Esophagus muscularis mucosa (tissue), 4 donors: ENCODE measurements at regions not wholly inside any gene's neighbourhood (a gene's known extent, or its start where the extent isn't known, plus 50 kb on each side); places are given as distances from the start of the nearest gene placed in this dataset.
"Not testable (repeated sequence)": the region's sequence is repeated elsewhere in the genome, so short reads cannot be mapped to it uniquely, and the experiment has no call there.

Experiments
- DNase-seq: peaks from one replicate; pipeline ENCODE4 v3.0.0-alpha.2; 2017; ENCODE audit errors: extremely low spot score
- H3K27ac ChIP-seq, 4 donors: fragments of 200-600 bp; sonication (generic); replicated peaks in 1 of 4; 1 replicate in 3 of 4; 2 replicates in 1 of 4; pipeline ENCODE4 v1.5.1; 2016 to 2019; ENCODE audit warnings: mild to moderate bottlenecking in 1 of 4
- H3K27me3 ChIP-seq, 4 donors: fragments of 200-600 bp; sonication (generic); one replicate each; pipeline versions ENCODE4 v1.5.1 to v1.6.0; 2016 to 2019
- H3K36me3 ChIP-seq, 4 donors: fragments of 200-600 bp; sonication (generic); one replicate each; pipeline ENCODE4 v1.5.1; 2016 to 2019
- H3K4me1 ChIP-seq, 4 donors: fragments of 200-600 bp; sonication (generic); one replicate each; pipeline ENCODE4 v1.5.1; 2016 to 2019
- H3K4me3 ChIP-seq, 4 donors: fragments of 200-600 bp; sonication (generic); 1 replicate in 2 of 4; 2 replicates in 2 of 4; pipeline ENCODE4 v1.5.1; 2016 to 2019; ENCODE audit warnings: mild to moderate bottlenecking in 4 of 4, moderate library complexity in 1 of 4
- H3K9me3 ChIP-seq, 4 donors: fragments of 200-600 bp; sonication (generic); 1 replicate in 3 of 4; 2 replicates in 1 of 4; pipeline ENCODE4 v1.5.1; 2016 to 2019
- EP300 ChIP-seq: sonication (generic); formaldehyde crosslinking; IDR thresholded peaks from one replicate; pipeline ENCODE4 v1.6.1; 2017; ENCODE audit warnings: antibody characterized with exemption
- POLR2A ChIP-seq: fragments of 450-650 bp; IDR thresholded peaks from one replicate; pipeline ENCODE4 v1.6.1; 2017; ENCODE audit warnings: antibody characterized with exemption, moderate library complexity, mild to moderate bottlenecking, low read depth
- POLR2AphosphoS5 ChIP-seq, 2 donors: sonication (generic); formaldehyde crosslinking; IDR thresholded peaks; one replicate each; pipeline ENCODE4 v1.6.1; 2017; ENCODE audit warnings: antibody characterized with exemption in 2 of 2
- WGBS: methylation state at CpG from one replicate; pipeline ENCODE4 v1.1.5; 2018; 5-methylcytosine and 5-hydroxymethylcytosine counted together
- intact Hi-C: fragments of 100-400 bp; cut with DNase I; formaldehyde crosslinking; loops from one replicate; pipeline ENCODE4 v1.15.1; 2023
- TF ChIP-seq, protein P1 (sequence below), 3 experiments: fragments of 200-600 bp in 2 of 3; fragments of 450-650 bp in 1 of 3; sonication (generic) in 2 of 3; IDR thresholded peaks; one replicate each; pipeline ENCODE4 v1.5.1; 2017 to 2019; ENCODE audit warnings: antibody characterized with exemption in 3 of 3, mild to moderate bottlenecking in 2 of 3, moderate library complexity in 1 of 3

DNA sequence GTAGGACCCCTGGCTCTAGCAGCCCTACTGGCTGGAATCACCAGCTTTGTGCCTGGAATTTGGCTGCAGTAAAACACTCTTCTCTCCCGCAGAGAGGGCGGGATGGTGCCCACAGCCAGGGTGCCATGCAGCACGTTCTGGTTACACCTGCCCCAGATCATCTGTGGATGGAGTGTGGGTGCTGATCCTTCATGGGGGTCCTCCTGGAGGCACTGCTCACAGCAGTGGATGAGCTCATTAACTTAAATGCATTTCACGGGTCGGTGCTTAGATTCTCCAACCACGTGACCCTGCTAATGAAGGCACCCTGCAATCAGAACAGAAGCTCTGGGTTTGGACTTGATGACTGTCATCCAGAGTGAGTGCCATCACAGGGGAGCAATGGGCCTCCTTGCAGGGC lies 138.6 kb upstream of the AFDN start:
- H3K4me3 ChIP-seq: no peak overlapping the region
- no peaks in the 10 kb centered on the region for H3K9me3 ChIP-seq
- H3K36me3 ChIP-seq: no peaks in the 10 kb centered on the region
- peaks cover 0 to 14% (median 0%) of the 10 kb centered on the region in 4 donors for H3K27me3 ChIP-seq
- intact Hi-C loops: no loop called here
- H3K27ac ChIP-seq: no peak overlapping the region
- no peak for TF ChIP-seq POLR2A
- TF ChIP-seq, protein P1, sequence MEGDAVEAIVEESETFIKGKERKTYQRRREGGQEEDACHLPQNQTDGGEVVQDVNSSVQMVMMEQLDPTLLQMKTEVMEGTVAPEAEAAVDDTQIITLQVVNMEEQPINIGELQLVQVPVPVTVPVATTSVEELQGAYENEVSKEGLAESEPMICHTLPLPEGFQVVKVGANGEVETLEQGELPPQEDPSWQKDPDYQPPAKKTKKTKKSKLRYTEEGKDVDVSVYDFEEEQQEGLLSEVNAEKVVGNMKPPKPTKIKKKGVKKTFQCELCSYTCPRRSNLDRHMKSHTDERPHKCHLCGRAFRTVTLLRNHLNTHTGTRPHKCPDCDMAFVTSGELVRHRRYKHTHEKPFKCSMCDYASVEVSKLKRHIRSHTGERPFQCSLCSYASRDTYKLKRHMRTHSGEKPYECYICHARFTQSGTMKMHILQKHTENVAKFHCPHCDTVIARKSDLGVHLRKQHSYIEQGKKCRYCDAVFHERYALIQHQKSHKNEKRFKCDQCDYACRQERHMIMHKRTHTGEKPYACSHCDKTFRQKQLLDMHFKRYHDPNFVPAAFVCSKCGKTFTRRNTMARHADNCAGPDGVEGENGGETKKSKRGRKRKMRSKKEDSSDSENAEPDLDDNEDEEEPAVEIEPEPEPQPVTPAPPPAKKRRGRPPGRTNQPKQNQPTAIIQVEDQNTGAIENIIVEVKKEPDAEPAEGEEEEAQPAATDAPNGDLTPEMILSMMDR (IDR thresholded peaks at IDR 0.05): no peak
- no peak for TF ChIP-seq POLR2AphosphoS5 (IDR thresholded peaks at IDR 0.05)
- no peak for TF ChIP-seq EP300
- peaks cover 5 to 14% (median 7%) of the 10 kb centered on the region in 4 donors for H3K4me1 ChIP-seq
- 85% methylated on average over 5 of the region's 6 CpGs for WGBS
- no peak for DNase-seq

DNA sequence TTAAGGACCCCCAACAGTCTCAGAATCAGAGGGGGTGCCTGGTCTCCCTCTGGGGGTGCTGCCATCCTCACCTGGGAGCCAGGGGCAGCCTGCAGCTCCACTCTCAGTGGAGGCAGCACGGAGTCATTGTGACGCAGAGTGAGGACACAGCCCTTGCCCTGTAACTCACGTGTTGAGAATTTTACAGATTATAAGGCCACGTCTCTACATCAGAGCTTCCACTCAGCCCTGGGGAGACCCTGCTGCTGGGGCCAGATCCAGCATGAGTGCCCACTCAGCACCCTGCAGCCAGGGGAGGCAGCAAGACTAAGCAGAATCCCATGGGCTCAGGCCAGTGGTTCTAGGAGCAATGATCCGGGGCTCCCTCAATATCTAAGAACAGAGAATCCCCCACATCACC lies 137.4 kb upstream of the AFDN start:
- H3K36me3 ChIP-seq: no peaks in the 10 kb centered on the region
- TF ChIP-seq, protein P1 (IDR thresholded peaks at IDR 0.05): no peak
- TF ChIP-seq EP300 (no peak), POLR2AphosphoS5 (IDR thresholded peaks at IDR 0.05) (no peak), POLR2A (no peak)
- no peak overlapping the region for H3K4me3 ChIP-seq
- no peak for DNase-seq
- intact Hi-C loops: no loop called here
- H3K9me3 ChIP-seq: no peaks in the 10 kb centered on the region
- WGBS: 92% methylated on average over 5 of the region's 5 CpGs
- peaks cover 0 to 5% (median 0%) of the 10 kb centered on the region in 4 donors for H3K4me1 ChIP-seq
- peaks cover 0 to 20% (median 0%) of the 10 kb centered on the region in 4 donors for H3K27me3 ChIP-seq
- no peak overlapping the region for H3K27ac ChIP-seq

DNA sequence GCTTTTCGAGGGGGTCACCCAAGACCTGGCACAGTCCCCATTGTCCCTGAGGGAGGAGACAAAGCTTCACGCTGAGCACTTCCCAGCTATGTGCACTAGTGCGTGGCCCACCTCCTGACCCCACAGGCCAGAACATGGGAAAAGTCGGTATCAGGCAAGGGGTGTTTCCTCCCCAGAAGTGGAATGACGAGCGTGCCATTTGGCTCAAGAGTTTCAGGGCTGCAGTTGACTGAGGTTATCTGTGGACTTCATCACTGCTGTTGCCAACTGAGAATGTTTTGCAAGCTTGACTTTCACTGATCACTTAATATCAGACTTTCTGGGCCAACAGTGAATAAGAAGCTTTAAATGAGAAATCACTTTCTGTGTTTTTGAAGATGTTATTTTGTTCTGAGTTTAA lies 137.0 kb upstream of the AFDN start:
- H3K36me3 ChIP-seq: no peaks in the 10 kb centered on the region
- no peak overlapping the region for H3K27ac ChIP-seq
- intact Hi-C loops: no loop called here
- H3K9me3 ChIP-seq: no peaks in the 10 kb centered on the region
- peaks cover 0 to 20% (median 0%) of the 10 kb centered on the region in 4 donors for H3K27me3 ChIP-seq
- no peak overlapping the region for H3K4me3 ChIP-seq
- WGBS: 64% methylated on average over 6 of the region's 6 CpGs
- DNase-seq: no peak
- TF ChIP-seq, protein P1 (IDR thresholded peaks at IDR 0.05): no peak
- TF ChIP-seq POLR2AphosphoS5 (IDR thresholded peaks at IDR 0.05) (no peak), EP300 (no peak), POLR2A (no peak)
- peaks cover 0 to 2% (median 0%) of the 10 kb centered on the region in 4 donors for H3K4me1 ChIP-seq

DNA sequence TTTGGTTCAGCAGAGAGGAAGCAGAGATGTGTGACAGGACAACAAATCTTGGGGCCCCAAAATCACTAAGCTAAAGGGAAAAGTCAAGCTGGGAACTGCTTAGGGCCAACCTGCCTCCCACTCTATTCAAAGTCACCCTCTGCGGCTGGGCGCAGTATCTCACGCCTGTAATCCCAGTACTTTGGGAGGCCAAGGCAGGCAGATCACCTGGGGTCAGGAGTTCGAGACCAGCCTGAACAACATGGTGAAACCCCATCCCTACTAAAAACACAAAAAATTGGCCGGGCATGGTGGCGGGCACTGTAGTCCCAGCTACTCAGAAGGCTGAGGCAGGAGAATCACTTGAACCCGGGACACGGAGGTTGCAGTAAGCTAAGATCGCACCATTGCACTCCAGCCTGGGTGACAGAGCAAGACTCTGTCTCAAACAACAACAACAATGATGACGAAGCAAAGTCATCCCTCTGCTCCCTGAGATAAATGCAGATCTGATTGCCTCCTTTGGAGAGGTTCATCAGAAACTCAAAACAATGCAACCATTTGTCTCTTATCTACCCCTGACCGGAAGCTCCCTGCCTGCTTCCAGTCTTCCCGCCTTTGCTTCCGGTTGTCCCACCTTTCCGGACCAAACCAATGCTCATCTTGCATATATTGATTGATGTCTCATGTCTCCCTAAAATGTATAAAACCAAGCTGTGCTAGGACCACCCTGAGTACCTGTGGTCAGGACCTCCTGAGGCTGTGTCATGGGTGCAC lies 136.4 kb upstream of the AFDN start:
- H3K4me1 ChIP-seq, H3K9me3 ChIP-seq, H3K4me3 ChIP-seq, H3K27ac ChIP-seq, DNase-seq, intact Hi-C loops, H3K36me3 ChIP-seq: not testable (repeated sequence)
- 87% methylated on average over 13 of the region's 14 CpGs for WGBS
- peaks cover 0 to 20% (median 0%) of the 10 kb centered on the region in 4 donors for H3K27me3 ChIP-seq

DNA sequence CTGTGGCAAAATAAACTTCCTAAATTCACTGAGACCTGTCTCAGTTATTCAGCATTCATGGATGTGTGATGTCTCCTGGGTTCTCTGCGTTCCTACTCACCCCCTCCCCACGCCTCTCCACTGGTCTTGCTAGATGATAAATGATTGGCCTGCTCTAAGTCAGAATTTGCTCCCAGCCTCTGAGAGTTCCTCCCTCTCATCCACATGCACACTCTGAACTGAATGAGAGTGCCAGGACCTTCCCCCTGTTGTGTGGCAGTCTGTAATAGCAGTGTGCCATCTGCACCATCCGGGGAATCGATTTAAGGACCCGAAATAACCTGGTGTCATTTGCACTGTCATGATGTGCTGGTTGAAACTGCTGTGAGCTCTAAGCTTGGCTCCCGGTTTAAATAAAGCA lies 135.8 kb upstream of the AFDN start:
- TF ChIP-seq, protein P1 (IDR thresholded peaks at IDR 0.05): no peak
- TF ChIP-seq POLR2A (no peak), POLR2AphosphoS5 (IDR thresholded peaks at IDR 0.05) (no peak), EP300 (no peak)
- 87% methylated on average over 6 of the region's 6 CpGs for WGBS

More for the DNA sequence above, 135.8 kb upstream of the AFDN start:
- Histone ChIP-seq H3K4me3 (no peak overlapping the region), H3K36me3 (no peaks in the 10 kb centered on the region), H3K9me3 (no peaks in the 10 kb centered on the region), H3K27ac (no peak overlapping the region), H3K27me3 (peaks cover 0 to 20% (median 0%) of the 10 kb centered on the region in 4 donors), H3K4me1 (no peaks in the 10 kb centered on the region)
- intact Hi-C loops: no loop called here
- DNase-seq: no peak
